ENCODE measurements at regions not wholly inside any gene's neighbourhood (a gene's known extent, or its start where the extent isn't known, plus 50 kb on each side); places are given as distances from the start of the nearest gene placed in this dataset.

DNA sequence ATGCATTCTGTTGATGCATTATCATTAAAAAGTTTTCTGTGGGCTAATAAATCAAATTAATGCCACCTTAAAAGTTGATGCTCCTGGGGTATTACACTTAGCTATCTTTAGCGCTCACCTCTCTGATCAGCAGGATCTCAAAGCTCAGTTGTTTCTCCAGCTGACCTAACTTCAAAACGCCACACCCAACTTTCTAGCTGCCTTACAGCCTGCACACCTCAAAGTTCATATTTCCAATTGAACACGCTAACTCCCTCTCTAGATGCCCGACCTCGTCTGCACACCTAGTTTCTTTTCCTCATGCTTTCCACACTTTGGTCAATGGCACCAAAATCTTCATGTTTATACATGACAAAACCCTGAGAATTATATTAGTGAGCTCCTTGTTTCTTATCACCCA is 98.2 kb upstream of the AGTR1 start:
- Mint-ChIP-seq H3K27ac (ENCODE audit: unreplicated experiment) (no peak overlapping the region), H3K27me3 (ENCODE audit: low read depth) (no peaks in the 10 kb centered on the region), H3K4me1 (ENCODE audit: low read depth) (peaks cover 11% of the 10 kb centered on the region)

DNA sequence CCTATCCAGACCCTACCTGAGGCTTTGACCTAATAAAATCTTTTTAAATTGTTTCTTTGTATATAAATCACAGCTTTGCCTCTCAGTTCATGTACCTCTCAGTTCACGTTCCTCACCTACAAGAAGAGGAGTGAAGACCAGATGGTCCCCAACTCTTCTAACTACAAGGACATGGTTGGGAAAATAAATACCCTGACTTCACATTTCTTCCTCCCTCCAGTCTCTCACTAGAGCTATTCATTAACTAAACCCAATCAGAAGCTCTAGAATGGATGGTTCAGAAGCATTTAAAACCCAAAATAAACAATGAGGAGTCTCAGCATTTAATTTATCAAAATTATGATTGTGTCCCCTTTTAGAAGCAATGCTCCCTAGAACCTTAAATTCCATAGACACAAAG is 97.3 kb upstream of the AGTR1 start:
- Mint-ChIP-seq H3K27ac (ENCODE audit: unreplicated experiment) (no peak overlapping the region), H3K27me3 (ENCODE audit: low read depth) (no peaks in the 10 kb centered on the region), H3K4me1 (ENCODE audit: low read depth) (peaks cover 14% of the 10 kb centered on the region), H3K36me3 (ENCODE audit: low read depth) (no peaks in the 10 kb centered on the region), H3K4me3 (ENCODE audit: unreplicated experiment) (no peak overlapping the region), H3K9me3 (ENCODE audit: low read depth) (no peaks in the 10 kb centered on the region)
- no peak for DNase-seq (ENCODE audit: low spot score)
- TF ChIP-seq, protein P1, sequence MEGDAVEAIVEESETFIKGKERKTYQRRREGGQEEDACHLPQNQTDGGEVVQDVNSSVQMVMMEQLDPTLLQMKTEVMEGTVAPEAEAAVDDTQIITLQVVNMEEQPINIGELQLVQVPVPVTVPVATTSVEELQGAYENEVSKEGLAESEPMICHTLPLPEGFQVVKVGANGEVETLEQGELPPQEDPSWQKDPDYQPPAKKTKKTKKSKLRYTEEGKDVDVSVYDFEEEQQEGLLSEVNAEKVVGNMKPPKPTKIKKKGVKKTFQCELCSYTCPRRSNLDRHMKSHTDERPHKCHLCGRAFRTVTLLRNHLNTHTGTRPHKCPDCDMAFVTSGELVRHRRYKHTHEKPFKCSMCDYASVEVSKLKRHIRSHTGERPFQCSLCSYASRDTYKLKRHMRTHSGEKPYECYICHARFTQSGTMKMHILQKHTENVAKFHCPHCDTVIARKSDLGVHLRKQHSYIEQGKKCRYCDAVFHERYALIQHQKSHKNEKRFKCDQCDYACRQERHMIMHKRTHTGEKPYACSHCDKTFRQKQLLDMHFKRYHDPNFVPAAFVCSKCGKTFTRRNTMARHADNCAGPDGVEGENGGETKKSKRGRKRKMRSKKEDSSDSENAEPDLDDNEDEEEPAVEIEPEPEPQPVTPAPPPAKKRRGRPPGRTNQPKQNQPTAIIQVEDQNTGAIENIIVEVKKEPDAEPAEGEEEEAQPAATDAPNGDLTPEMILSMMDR (IDR thresholded peaks at IDR 0.05), result no peak

More for the DNA sequence above, 98.2 kb upstream of the AGTR1 start:
- Mint-ChIP-seq H3K9me3 (ENCODE audit: low read depth) (no peaks in the 10 kb centered on the region), H3K4me3 (ENCODE audit: unreplicated experiment) (no peak overlapping the region), H3K36me3 (ENCODE audit: low read depth) (no peaks in the 10 kb centered on the region)
- TF ChIP-seq, protein P1 (IDR thresholded peaks at IDR 0.05), result no peak
- no peak for DNase-seq (ENCODE audit: low spot score)

DNA sequence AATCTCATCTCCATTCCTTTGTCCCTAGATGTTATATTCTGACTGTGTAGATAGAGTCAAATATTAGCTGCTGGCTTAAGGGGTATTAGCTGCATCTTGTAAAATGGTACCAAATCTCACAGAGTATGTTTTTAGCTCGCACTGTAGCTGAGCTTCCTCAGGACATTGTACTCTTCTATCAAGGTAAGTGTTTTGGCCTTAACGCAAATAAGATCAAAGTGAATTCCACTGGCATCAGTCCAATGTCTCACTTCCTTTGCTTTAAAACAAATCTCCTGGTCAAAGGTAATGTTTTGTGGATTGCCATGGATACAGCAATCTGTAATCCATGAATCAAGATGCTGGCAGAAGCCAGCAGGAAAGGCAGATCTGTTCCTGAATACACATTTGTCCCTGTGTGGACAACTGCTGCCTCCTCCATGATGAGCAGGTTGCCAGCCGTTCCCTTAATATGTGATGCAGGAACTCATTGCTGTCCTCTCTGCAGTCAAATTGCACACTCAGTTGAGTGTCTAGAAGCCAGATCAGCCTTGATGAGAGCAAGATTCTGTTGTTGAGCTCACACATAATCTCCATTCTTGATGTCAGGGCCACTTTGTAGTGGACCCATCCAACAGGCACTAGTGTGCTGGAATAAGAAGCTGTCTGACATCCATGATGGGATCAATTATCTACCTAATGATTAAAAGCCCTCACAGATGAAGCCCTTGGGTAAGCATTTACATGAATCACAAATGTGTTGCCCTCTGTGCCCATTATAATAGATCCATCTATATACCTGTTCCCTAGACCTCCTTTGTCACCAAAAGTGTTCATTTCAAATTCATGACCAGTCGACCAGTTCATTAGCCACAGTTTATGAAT is 96.6 kb upstream of the AGTR1 start:
- no peaks in the 10 kb centered on the region for H3K36me3 Mint-ChIP-seq (ENCODE audit: low read depth)
- H3K9me3 Mint-ChIP-seq (ENCODE audit: low read depth), result no peaks in the 10 kb centered on the region
- no peak for DNase-seq (ENCODE audit: low spot score)
- H3K27ac Mint-ChIP-seq (ENCODE audit: unreplicated experiment), result no peak overlapping the region
- H3K4me3 Mint-ChIP-seq (ENCODE audit: unreplicated experiment), result no peak overlapping the region
- peaks cover 19% of the 10 kb centered on the region for H3K4me1 Mint-ChIP-seq (ENCODE audit: low read depth)
- TF ChIP-seq, protein P1 (IDR thresholded peaks at IDR 0.05), result no peak
- H3K27me3 Mint-ChIP-seq (ENCODE audit: low read depth), result no peaks in the 10 kb centered on the region

DNA sequence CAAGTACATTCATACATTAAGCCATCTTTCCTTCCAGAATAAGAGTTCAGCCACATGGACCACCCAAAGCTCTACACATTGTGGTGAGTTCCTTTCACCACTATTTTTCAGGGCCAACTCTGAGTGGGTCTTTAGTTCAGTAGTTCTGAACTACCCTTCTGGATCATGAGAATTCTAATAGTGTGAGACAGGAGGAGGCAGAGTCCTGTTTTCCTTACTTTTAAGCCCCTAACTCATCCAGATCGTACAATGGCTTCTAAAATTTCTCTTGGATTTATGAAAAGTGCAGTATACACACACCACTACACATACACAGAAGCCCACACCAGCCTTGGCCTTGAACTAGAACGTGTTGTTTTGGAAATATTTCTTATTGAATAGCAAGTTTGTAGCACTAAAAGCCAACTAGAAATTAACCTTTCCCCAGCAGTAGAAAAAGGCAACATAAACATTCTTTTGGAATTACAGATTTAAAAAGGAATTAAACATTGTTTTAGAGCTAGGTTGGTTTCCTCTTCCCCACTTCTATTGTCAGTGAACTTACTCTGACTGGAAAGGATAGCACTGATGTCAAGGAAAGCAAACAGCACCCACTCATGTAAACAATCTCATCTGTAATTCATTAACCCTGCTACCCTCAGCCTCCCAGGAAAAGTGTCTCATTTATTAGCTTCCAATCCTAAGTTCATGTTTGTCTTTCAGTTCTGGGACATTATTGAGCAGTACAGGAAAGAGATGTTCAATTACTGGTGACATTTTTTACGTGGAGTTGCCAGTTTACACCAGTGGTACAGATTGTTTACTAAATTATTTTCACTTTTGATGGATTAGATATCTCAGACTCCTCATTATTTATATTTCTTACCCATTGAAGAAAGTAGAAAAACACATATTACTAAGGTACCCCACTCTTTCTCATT is 95.7 kb upstream of the AGTR1 start:
- no peak for DNase-seq (ENCODE audit: low spot score)
- Mint-ChIP-seq H3K27ac (ENCODE audit: unreplicated experiment) (no peak overlapping the region), H3K27me3 (ENCODE audit: low read depth) (no peaks in the 10 kb centered on the region), H3K4me3 (ENCODE audit: unreplicated experiment) (no peak overlapping the region), H3K9me3 (ENCODE audit: low read depth) (no peaks in the 10 kb centered on the region), H3K36me3 (ENCODE audit: low read depth) (no peaks in the 10 kb centered on the region), H3K4me1 (ENCODE audit: low read depth) (peaks cover 19% of the 10 kb centered on the region)
- TF ChIP-seq, protein P1 (IDR thresholded peaks at IDR 0.05), result no peak

All from chondrocyte (in vitro differentiated cells).